NB4 (cell line): ENCODE measurements at regions not wholly inside any gene's neighbourhood (a gene's known extent, or its start where the extent isn't known, plus 50 kb on each side); places are given as distances from the start of the nearest gene placed in this dataset.

Source experiments
- MYC ChIP-seq: IDR thresholded peaks from 2 replicates; pipeline ENCODE4 v1.6.1; 2011; ENCODE audit warnings: low read depth, low read length
- POLR2A ChIP-seq: IDR thresholded peaks from 2 replicates; pipeline ENCODE4 v1.6.1; 2011; ENCODE audit warnings: mild to moderate bottlenecking; ENCODE audit not compliant: insufficient read length; ENCODE audit errors: extremely low read depth
- TF ChIP-seq, protein P1 (sequence below): IDR thresholded peaks from one replicate; pipeline ENCODE4 v1.5.1; 2012; ENCODE audit warnings: low read depth, low read length
- TF ChIP-seq, protein P2 (sequence below): IDR thresholded peaks from 2 replicates; pipeline ENCODE4 v1.6.1; 2011; ENCODE audit warnings: low read depth, low read length

DNA sequence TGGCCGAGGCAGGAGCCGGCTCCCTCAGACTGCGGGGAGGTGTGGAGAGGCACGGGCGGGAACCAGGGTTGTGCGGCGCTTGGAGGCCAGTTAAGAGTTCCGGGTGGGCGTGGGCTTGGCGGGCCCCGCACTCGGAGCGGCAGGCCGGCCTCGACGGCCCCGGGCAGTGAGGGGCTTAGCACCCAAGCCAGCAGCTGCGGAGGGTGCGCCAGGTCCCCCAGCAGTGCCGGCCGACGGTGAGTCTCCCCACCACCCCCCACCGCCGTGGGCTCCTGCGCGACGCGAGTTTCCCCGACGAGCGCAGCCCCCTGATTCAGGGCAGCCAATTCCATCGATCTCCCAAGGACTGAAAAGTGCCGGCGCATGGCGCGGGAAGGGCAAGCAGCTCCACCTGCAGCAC lies 605.4 kb upstream of the SLC35B3 start:
- TF ChIP-seq POLR2A (no peak), MYC (no peak)
- TF ChIP-seq, protein P1, sequence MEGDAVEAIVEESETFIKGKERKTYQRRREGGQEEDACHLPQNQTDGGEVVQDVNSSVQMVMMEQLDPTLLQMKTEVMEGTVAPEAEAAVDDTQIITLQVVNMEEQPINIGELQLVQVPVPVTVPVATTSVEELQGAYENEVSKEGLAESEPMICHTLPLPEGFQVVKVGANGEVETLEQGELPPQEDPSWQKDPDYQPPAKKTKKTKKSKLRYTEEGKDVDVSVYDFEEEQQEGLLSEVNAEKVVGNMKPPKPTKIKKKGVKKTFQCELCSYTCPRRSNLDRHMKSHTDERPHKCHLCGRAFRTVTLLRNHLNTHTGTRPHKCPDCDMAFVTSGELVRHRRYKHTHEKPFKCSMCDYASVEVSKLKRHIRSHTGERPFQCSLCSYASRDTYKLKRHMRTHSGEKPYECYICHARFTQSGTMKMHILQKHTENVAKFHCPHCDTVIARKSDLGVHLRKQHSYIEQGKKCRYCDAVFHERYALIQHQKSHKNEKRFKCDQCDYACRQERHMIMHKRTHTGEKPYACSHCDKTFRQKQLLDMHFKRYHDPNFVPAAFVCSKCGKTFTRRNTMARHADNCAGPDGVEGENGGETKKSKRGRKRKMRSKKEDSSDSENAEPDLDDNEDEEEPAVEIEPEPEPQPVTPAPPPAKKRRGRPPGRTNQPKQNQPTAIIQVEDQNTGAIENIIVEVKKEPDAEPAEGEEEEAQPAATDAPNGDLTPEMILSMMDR = no peak
- TF ChIP-seq, protein P2, sequence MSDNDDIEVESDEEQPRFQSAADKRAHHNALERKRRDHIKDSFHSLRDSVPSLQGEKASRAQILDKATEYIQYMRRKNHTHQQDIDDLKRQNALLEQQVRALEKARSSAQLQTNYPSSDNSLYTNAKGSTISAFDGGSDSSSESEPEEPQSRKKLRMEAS = no peak
